Astrocyte of the spinal cord (primary cell): ENCODE measurements at regions not wholly inside any gene's neighbourhood (a gene's known extent, or its start where the extent isn't known, plus 50 kb on each side); places are given as distances from the start of the nearest gene placed in this dataset.

Experiments used
- DNase-seq: peaks from one replicate; pipeline ENCODE4 v3.0.0; 2011; ENCODE audit warnings: low read depth, low spot score
- H3K4me3 ChIP-seq: 2 replicates; pipeline ENCODE4 v1.5.1; 2011; ENCODE audit warnings: low read depth, mild to moderate bottlenecking, low read length, moderate library complexity
- in situ Hi-C: cut with HindIII; loops from 2 replicates; pipeline ENCODE4 v1.10.0; 2017; ENCODE audit warnings: low sequenced_read_pairs
- TF ChIP-seq, protein P1 (sequence below): IDR thresholded peaks from 2 replicates; pipeline ENCODE4 v1.5.1; 2012; ENCODE audit warnings: low read depth, mild to moderate bottlenecking, low read length, inconsistent platforms

- H3K4me3 ChIP-seq, result no peak overlapping the region
- in situ Hi-C loops, result no loop called here
- TF ChIP-seq, protein P1, sequence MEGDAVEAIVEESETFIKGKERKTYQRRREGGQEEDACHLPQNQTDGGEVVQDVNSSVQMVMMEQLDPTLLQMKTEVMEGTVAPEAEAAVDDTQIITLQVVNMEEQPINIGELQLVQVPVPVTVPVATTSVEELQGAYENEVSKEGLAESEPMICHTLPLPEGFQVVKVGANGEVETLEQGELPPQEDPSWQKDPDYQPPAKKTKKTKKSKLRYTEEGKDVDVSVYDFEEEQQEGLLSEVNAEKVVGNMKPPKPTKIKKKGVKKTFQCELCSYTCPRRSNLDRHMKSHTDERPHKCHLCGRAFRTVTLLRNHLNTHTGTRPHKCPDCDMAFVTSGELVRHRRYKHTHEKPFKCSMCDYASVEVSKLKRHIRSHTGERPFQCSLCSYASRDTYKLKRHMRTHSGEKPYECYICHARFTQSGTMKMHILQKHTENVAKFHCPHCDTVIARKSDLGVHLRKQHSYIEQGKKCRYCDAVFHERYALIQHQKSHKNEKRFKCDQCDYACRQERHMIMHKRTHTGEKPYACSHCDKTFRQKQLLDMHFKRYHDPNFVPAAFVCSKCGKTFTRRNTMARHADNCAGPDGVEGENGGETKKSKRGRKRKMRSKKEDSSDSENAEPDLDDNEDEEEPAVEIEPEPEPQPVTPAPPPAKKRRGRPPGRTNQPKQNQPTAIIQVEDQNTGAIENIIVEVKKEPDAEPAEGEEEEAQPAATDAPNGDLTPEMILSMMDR, result no peak
- DNase-seq, result no peak
Observed at GRCh38 chr6:150466196-150466595, 97.4 kb downstream of the IYD start.

GRCh38 chr6:150470131-150470530 lies 101.3 kb downstream of the IYD start:
- no peak for DNase-seq
- in situ Hi-C loops, result no loop called here
- TF ChIP-seq, protein P1, result no peak
- no peak overlapping the region for H3K4me3 ChIP-seq

- no peak overlapping the region for H3K4me3 ChIP-seq
- TF ChIP-seq, protein P1, result no peak
- in situ Hi-C loops, result no loop called here
- no peak for DNase-seq
Observed at GRCh38 chr6:150470960-150471665, 102.3 kb downstream of the IYD start.

- in situ Hi-C loops, result no loop called here
- DNase-seq, result no peak
- TF ChIP-seq, protein P1, result no peak
- no peak overlapping the region for H3K4me3 ChIP-seq
Observed at GRCh38 chr6:150478656-150479545, 110.1 kb downstream of the IYD start.

DNA sequence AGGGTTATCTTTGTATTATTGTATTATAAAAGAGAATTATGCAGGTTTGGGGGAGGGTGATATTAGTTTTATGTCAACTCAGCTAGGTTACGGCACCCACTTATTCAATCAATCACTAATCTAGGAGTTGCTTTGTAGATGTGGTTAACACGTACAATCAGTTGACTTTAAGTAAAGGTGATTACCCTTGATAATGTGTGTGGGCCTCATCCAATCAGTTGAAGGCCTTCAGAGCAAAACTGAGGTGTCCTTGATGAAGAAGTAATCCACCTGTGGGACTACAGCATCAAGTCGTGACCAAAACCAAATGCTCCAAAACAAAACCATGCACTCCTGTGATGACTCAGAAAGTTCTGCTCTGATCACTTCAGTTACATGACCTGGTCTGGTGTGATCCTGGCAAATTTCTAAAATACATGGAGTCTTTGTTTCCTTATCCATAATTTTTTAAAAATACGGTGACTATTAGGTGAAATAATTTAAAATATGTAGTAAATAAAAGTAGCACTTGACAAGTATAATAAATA lies 114.1 kb downstream of the IYD start:
- TF ChIP-seq, protein P1, result no peak
- DNase-seq, result no peak
- in situ Hi-C loops, result no loop called here
- no peak overlapping the region for H3K4me3 ChIP-seq

DNA sequence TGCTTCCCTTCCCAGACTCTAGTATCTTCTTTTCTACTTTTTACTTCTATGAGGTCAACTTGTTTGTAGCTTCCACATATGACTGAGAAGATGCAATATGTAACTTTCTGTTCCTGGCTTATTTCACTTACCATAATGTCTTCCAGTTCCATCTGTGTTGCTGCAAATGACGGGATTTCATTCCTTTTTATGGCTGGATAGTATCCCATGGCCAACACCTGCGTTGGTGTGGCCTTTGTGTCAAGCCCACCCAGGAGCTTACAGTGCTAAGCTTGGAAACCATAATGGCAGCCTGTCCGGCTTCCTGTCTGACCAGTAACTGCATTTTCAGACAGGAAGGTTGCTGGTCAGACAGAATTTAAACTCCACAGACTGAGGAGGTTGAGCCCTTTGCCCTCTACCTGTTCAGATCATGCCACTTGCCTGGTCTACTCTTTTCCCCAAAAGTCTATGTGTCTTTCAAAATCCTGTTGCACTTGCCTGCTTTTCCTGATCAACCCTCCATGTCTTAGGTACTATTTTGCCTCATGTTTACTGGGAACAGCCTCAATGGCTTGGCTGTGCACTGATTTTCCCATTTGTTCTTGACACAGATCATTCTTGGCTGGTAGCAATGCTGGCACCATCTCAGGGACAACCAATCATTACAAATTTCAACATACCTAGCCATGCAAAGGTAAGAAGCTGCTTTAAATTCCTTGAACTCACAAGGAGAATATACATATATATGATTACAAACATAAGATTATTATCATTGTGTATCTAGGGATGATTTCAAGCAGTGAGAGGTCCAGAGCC lies 114.3 kb upstream of the PLEKHG1 start:
- TF ChIP-seq, protein P1, result no peak
- DNase-seq, result no peak
- no peak overlapping the region for H3K4me3 ChIP-seq
- in situ Hi-C loops, result no loop called here
